Liver (tissue), 8 donors: ENCODE measurements at regions not wholly inside any gene's neighbourhood (a gene's known extent, or its start where the extent isn't known, plus 50 kb on each side); places are given as distances from the start of the nearest gene placed in this dataset.

Experiments
- DNase-seq: peaks from one replicate; pipeline ENCODE4 v3.0.0-alpha.2; 2017; ENCODE audit warnings: low spot score
- H3K27ac ChIP-seq, 2 donors: one replicate each; pipeline ENCODE4 v1.7.0; 2013; ENCODE audit warnings: inconsistent platforms in 2 of 2, low read length in 2 of 2, control low read depth in 1 of 2, low read depth in 1 of 2, mild to moderate bottlenecking in 1 of 2
- H3K27me3 ChIP-seq, 4 donors: one replicate each; pipeline versions ENCODE4 v1.6.1 to v1.7.0; 2013; ENCODE audit warnings: low read length in 3 of 4, inconsistent platforms in 1 of 4, mild to moderate bottlenecking in 1 of 4, moderate library complexity in 1 of 4; ENCODE audit not compliant: control insufficient read depth in 4 of 4, insufficient read depth in 4 of 4
- H3K36me3 ChIP-seq, 4 donors: one replicate each; pipeline versions ENCODE4 v1.6.1 to v1.7.0; 2013; ENCODE audit warnings: low read length in 3 of 4, mild to moderate bottlenecking in 3 of 4, low read depth in 1 of 4, moderate library complexity in 1 of 4; ENCODE audit not compliant: control insufficient read depth in 4 of 4, insufficient read depth in 3 of 4
- H3K4me1 ChIP-seq, 4 donors: one replicate each; pipeline versions ENCODE4 v1.6.1 to v1.7.0; 2013; ENCODE audit warnings: low read length in 3 of 4, mild to moderate bottlenecking in 3 of 4, moderate library complexity in 1 of 4; ENCODE audit not compliant: control insufficient read depth in 4 of 4, insufficient read depth in 4 of 4
- H3K4me3 ChIP-seq, 3 donors: one replicate each; pipeline versions ENCODE4 v1.6.1 to v1.7.0; 2013; ENCODE audit warnings: low read length in 3 of 3, control low read depth in 1 of 3, low read depth in 1 of 3, mild to moderate bottlenecking in 1 of 3
- H3K9ac ChIP-seq, 2 donors: one replicate each; pipeline ENCODE4 v1.7.0; 2013; ENCODE audit warnings: low read length in 2 of 2, mild to moderate bottlenecking in 2 of 2, moderate library complexity in 2 of 2, control low read depth in 1 of 2, low read depth in 1 of 2
- H3K9me3 ChIP-seq, 4 donors: one replicate each; pipeline versions ENCODE4 v1.6.1 to v1.7.0; 2013; ENCODE audit warnings: low read length in 3 of 4; ENCODE audit not compliant: control insufficient read depth in 4 of 4
- EGR1 ChIP-seq, 2 donors: IDR thresholded peaks; 2 replicates each; pipeline ENCODE4 v1.6.1; 2016 to 2018; ENCODE audit warnings: antibody characterized with exemption in 2 of 2, low read depth in 2 of 2
- FOXA1 ChIP-seq: IDR thresholded peaks from 2 replicates; pipeline ENCODE4 v1.6.1; 2016; ENCODE audit warnings: antibody characterized with exemption
- FOXA2 ChIP-seq: IDR thresholded peaks from 2 replicates; pipeline ENCODE4 v1.6.1; 2016; ENCODE audit warnings: antibody characterized with exemption
- GABPA ChIP-seq, 2 donors: IDR thresholded peaks in 1 of 2; conservative IDR thresholded peaks in 1 of 2; 2 replicates each; pipeline ENCODE4 v1.6.1; 2016; ENCODE audit warnings: antibody characterized with exemption in 2 of 2, mild to moderate bottlenecking in 1 of 2, moderate library complexity in 1 of 2
- HNF4A ChIP-seq, 2 donors: conservative IDR thresholded peaks; 2 replicates each; pipeline ENCODE4 v1.6.1; 2016; ENCODE audit warnings: antibody characterized with exemption in 2 of 2, mild to moderate bottlenecking in 2 of 2
- HNF4G ChIP-seq: IDR thresholded peaks from 2 replicates; pipeline ENCODE4 v1.6.1; 2016; ENCODE audit warnings: antibody characterized with exemption
- JUND ChIP-seq, 2 donors: IDR thresholded peaks; 2 replicates each; pipeline ENCODE4 v1.6.1; 2016; ENCODE audit warnings: antibody characterized with exemption in 2 of 2
- NR2F2 ChIP-seq: IDR thresholded peaks from 2 replicates; pipeline ENCODE4 v1.6.1; 2016; ENCODE audit warnings: antibody characterized with exemption
- RAD21 ChIP-seq, 2 donors: IDR thresholded peaks; 2 replicates each; pipeline ENCODE4 v1.6.1; 2016; ENCODE audit warnings: antibody characterized with exemption in 2 of 2, mild to moderate bottlenecking in 2 of 2
- RXRA ChIP-seq, 2 donors: IDR thresholded peaks; 2 replicates each; pipeline ENCODE4 v1.6.1; 2017 to 2018; ENCODE audit warnings: antibody characterized with exemption in 2 of 2, mild to moderate bottlenecking in 1 of 2
- SP1 ChIP-seq: IDR thresholded peaks from 2 replicates; pipeline ENCODE4 v1.6.1; 2018; ENCODE audit warnings: antibody characterized with exemption, mild to moderate bottlenecking
- TAF1 ChIP-seq: conservative IDR thresholded peaks from 2 replicates; pipeline ENCODE4 v1.6.1; 2016; ENCODE audit warnings: antibody characterized with exemption, mild to moderate bottlenecking
- YY1 ChIP-seq: IDR thresholded peaks from 2 replicates; pipeline ENCODE4 v1.6.1; 2016; ENCODE audit warnings: antibody characterized with exemption, mild to moderate bottlenecking
- WGBS: extraction: QIAGEN DNeasy Blood & Tissue Kit; methylation state at CpG from one replicate; pipeline ENCODE4 v1.1.7; 2013; 5-methylcytosine and 5-hydroxymethylcytosine counted together
- TF ChIP-seq, protein P1 (sequence below): IDR thresholded peaks from 2 replicates; pipeline ENCODE4 v1.6.1; 2016; ENCODE audit warnings: antibody characterized with exemption
- TF ChIP-seq, protein P2 (sequence below): IDR thresholded peaks from 2 replicates; pipeline ENCODE4 v1.6.1; 2016; ENCODE audit warnings: antibody characterized with exemption
- TF ChIP-seq, protein P3 (sequence below): IDR thresholded peaks from 2 replicates; pipeline ENCODE4 v1.6.1; 2016; ENCODE audit warnings: antibody characterized with exemption, mild to moderate bottlenecking
- TF ChIP-seq, protein P4 (sequence below): IDR thresholded peaks from 2 replicates; pipeline ENCODE4 v1.6.1; 2016; ENCODE audit warnings: antibody characterized with exemption
- TF ChIP-seq, protein P5 (sequence below): fragments of 150-350 bp; IDR thresholded peaks from 2 replicates; pipeline ENCODE4 v1.5.1; 2017; ENCODE audit warnings: improper control_type of control experiment, low read depth, low read length; ENCODE audit not compliant: missing input control
- donor health status: healthy.
- donor health status: healthy.
- donor health status: healthy.
- donor health status: healthy.
- donor health status: healthy.

DNA sequence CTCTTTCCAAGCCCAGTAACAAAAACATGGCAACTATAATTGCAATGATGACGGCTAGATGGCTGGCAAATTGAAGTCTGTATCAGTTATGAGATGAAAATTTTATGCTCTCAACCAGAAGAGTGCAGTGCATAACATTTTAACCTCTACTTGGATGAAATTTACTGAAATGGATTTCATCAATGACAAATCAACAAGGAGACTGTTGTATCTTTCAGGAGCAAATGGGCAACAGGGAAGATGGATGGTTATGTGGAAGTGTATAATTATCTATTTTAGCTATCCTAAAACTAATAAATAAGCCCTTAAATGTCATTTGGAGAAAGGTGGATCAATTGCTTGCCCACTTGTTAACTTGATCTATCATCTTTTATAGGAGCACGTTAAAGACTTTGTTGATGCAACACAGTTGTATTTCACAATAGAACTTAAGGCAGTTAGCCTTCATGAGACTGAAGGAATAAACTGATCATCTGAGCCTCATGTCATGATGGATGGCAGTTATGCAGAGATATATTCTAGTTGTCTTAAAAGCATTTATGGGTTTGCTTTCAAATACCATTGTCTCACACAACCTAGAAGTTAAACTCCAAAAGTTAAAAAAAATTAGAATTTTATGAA is 315.1 kb upstream of the TBC1D5 start:
- Histone ChIP-seq H3K4me3 (no peak overlapping the region), H3K4me1 (no peaks in the 10 kb centered on the region), H3K36me3 (no peaks in the 10 kb centered on the region), H3K27me3 (no peaks in the 10 kb centered on the region), H3K9me3 (peaks cover 0 to 3% (median under 1%) of the 10 kb centered on the region in 4 donors), H3K9ac (no peak overlapping the region), H3K27ac (no peak overlapping the region)
- DNase-seq = no peak
- 69% methylated on average over 2 of the region's 2 CpGs for WGBS
- no peak for TF ChIP-seq NR2F2
- TF ChIP-seq HNF4G = no peak
- TF ChIP-seq YY1 = no peak
- TF ChIP-seq, protein P1, sequence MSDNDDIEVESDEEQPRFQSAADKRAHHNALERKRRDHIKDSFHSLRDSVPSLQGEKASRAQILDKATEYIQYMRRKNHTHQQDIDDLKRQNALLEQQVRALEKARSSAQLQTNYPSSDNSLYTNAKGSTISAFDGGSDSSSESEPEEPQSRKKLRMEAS = no peak
- no peak for TF ChIP-seq JUND (IDR thresholded peaks at IDR 0.05)
- no peak for TF ChIP-seq FOXA1
- TF ChIP-seq, protein P2, sequence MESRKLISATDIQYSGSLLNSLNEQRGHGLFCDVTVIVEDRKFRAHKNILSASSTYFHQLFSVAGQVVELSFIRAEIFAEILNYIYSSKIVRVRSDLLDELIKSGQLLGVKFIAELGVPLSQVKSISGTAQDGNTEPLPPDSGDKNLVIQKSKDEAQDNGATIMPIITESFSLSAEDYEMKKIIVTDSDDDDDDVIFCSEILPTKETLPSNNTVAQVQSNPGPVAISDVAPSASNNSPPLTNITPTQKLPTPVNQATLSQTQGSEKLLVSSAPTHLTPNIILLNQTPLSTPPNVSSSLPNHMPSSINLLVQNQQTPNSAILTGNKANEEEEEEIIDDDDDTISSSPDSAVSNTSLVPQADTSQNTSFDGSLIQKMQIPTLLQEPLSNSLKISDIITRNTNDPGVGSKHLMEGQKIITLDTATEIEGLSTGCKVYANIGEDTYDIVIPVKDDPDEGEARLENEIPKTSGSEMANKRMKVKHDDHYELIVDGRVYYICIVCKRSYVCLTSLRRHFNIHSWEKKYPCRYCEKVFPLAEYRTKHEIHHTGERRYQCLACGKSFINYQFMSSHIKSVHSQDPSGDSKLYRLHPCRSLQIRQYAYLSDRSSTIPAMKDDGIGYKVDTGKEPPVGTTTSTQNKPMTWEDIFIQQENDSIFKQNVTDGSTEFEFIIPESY = no peak
- no peak for TF ChIP-seq FOXA2
- TF ChIP-seq, protein P3, sequence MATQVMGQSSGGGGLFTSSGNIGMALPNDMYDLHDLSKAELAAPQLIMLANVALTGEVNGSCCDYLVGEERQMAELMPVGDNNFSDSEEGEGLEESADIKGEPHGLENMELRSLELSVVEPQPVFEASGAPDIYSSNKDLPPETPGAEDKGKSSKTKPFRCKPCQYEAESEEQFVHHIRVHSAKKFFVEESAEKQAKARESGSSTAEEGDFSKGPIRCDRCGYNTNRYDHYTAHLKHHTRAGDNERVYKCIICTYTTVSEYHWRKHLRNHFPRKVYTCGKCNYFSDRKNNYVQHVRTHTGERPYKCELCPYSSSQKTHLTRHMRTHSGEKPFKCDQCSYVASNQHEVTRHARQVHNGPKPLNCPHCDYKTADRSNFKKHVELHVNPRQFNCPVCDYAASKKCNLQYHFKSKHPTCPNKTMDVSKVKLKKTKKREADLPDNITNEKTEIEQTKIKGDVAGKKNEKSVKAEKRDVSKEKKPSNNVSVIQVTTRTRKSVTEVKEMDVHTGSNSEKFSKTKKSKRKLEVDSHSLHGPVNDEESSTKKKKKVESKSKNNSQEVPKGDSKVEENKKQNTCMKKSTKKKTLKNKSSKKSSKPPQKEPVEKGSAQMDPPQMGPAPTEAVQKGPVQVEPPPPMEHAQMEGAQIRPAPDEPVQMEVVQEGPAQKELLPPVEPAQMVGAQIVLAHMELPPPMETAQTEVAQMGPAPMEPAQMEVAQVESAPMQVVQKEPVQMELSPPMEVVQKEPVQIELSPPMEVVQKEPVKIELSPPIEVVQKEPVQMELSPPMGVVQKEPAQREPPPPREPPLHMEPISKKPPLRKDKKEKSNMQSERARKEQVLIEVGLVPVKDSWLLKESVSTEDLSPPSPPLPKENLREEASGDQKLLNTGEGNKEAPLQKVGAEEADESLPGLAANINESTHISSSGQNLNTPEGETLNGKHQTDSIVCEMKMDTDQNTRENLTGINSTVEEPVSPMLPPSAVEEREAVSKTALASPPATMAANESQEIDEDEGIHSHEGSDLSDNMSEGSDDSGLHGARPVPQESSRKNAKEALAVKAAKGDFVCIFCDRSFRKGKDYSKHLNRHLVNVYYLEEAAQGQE = no peak
- TF ChIP-seq, protein P4, sequence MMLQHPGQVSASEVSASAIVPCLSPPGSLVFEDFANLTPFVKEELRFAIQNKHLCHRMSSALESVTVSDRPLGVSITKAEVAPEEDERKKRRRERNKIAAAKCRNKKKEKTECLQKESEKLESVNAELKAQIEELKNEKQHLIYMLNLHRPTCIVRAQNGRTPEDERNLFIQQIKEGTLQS = no peak
- no peak for TF ChIP-seq HNF4A (conservative IDR thresholded peaks at IDR 0.05)
- no peak for TF ChIP-seq SP1
- no peak for TF ChIP-seq TAF1
- TF ChIP-seq RXRA (IDR thresholded peaks at IDR 0.05) = no peak
- TF ChIP-seq GABPA (IDR thresholded peaks at IDR 0.05 in 1 of 2, conservative IDR thresholded peaks at IDR 0.05 in 1 of 2) = no peak
- TF ChIP-seq RAD21 (IDR thresholded peaks at IDR 0.05) = no peak
- TF ChIP-seq EGR1 (IDR thresholded peaks at IDR 0.05; ENCODE audit: low read depth in 2 of 2) = no peak

DNA sequence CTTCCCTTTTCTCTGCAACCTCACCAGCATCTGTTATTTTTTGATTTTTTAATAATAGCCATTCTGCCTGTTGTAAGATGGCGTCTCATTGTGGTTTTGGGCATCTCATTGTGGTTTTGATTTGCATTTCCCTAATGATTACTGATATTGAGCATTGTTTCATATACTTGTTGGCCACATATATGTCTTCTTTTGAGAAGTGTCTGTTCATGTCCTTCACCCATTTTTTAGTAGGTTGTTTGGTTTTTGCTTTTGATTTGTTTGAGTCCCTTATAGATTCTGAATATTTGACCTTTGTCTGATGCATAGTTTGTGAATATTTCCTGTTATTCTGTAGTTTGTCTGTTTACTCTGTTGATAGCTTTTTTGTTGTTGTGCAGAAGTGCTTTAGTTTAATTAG is 312.2 kb upstream of the TBC1D5 start:
- Histone ChIP-seq H3K4me3 (no peak overlapping the region), H3K9me3 (peaks cover 0 to 3% (median under 1%) of the 10 kb centered on the region in 4 donors), H3K4me1 (no peaks in the 10 kb centered on the region), H3K27me3 (no peaks in the 10 kb centered on the region), H3K9ac (no peak overlapping the region), H3K27ac (no peak overlapping the region), H3K36me3 (no peaks in the 10 kb centered on the region)
- no peak for TF ChIP-seq HNF4G
- no peak for TF ChIP-seq EGR1 (IDR thresholded peaks at IDR 0.05; ENCODE audit: low read depth in 2 of 2)
- no peak for TF ChIP-seq FOXA1
- no peak for TF ChIP-seq TAF1
- TF ChIP-seq NR2F2 = no peak
- TF ChIP-seq, protein P4 = no peak
- TF ChIP-seq HNF4A (conservative IDR thresholded peaks at IDR 0.05) = no peak
- TF ChIP-seq, protein P5, sequence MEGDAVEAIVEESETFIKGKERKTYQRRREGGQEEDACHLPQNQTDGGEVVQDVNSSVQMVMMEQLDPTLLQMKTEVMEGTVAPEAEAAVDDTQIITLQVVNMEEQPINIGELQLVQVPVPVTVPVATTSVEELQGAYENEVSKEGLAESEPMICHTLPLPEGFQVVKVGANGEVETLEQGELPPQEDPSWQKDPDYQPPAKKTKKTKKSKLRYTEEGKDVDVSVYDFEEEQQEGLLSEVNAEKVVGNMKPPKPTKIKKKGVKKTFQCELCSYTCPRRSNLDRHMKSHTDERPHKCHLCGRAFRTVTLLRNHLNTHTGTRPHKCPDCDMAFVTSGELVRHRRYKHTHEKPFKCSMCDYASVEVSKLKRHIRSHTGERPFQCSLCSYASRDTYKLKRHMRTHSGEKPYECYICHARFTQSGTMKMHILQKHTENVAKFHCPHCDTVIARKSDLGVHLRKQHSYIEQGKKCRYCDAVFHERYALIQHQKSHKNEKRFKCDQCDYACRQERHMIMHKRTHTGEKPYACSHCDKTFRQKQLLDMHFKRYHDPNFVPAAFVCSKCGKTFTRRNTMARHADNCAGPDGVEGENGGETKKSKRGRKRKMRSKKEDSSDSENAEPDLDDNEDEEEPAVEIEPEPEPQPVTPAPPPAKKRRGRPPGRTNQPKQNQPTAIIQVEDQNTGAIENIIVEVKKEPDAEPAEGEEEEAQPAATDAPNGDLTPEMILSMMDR = no peak
- no peak for TF ChIP-seq GABPA (IDR thresholded peaks at IDR 0.05 in 1 of 2, conservative IDR thresholded peaks at IDR 0.05 in 1 of 2)
- no peak for TF ChIP-seq FOXA2
- no peak for TF ChIP-seq YY1
- no peak for TF ChIP-seq RAD21 (IDR thresholded peaks at IDR 0.05)
- TF ChIP-seq JUND (IDR thresholded peaks at IDR 0.05) = no peak
- TF ChIP-seq SP1 = no peak
- TF ChIP-seq, protein P3 = no peak
- TF ChIP-seq, protein P1 = no peak
- no peak for TF ChIP-seq RXRA (IDR thresholded peaks at IDR 0.05)
- DNase-seq = no peak
- WGBS = 59% methylated on average over 1 of the region's 1 CpG
